LNCaP clone FGC (cell line): ENCODE measurements at regions not wholly inside any gene's neighbourhood (a gene's known extent, or its start where the extent isn't known, plus 50 kb on each side); places are given as distances from the start of the nearest gene placed in this dataset.
"Not testable (repeated sequence)": the region's sequence is repeated elsewhere in the genome, so short reads cannot be mapped to it uniquely, and the experiment has no call there.

ENCODE experiments used
- DNase-seq: peaks from one replicate; pipeline ENCODE4 v3.0.0-alpha.2; 2011; ENCODE audit warnings: low read depth
- H3K4me3 ChIP-seq: 2 replicates; pipeline ENCODE4 v1.5.1; 2011; ENCODE audit warnings: mild to moderate bottlenecking, low read depth, low read length, control low read depth
- CTCF ChIP-seq: IDR thresholded peaks from 2 replicates; pipeline ENCODE4 v1.5.1; 2012; ENCODE audit warnings: mild to moderate bottlenecking; ENCODE audit not compliant: control insufficient read depth, insufficient read depth; ENCODE audit errors: extremely low read depth

DNA sequence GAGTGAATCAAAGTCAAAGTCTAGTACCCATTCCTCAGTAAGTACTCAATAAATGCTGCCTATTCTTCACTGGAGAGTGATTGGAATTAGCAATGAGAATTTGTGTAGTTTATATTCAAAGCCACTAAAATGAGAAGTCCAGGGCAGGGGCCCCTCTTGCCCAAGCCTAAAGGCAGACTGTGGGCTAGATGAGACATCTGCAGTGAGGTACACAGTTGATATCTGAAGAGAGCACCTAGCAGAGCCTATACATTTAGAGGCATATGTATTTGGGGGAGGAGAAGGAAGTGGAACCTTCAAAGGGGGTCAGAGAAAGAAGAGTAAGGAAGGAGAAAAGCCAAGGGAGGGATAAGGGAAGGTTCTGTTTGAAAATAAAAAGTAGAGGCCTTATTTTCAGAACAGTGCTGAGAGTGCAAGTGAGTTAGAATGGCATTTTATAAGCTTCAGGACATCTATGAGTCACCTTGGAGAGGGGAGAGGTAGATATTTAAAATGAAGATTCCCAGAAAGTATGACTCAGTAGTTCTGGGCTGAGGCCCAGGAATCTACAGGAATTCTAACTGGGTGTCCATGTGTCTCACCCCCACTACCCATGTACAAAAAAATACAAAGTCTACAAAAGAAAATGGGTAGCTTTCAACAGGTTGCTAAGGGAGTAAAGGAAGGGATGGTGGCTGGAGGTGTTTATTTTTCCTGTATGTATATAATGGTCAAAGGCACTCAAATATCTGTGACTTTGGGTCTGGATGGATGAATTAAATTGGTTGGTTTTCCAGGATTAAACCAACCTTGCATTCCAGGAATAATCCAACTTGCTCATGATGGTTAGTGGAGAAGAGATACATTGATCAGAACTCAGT lies 135.1 kb downstream of the ZFP64 start:
- no peak overlapping the region for H3K4me3 ChIP-seq
- DNase-seq = no peak

DNA sequence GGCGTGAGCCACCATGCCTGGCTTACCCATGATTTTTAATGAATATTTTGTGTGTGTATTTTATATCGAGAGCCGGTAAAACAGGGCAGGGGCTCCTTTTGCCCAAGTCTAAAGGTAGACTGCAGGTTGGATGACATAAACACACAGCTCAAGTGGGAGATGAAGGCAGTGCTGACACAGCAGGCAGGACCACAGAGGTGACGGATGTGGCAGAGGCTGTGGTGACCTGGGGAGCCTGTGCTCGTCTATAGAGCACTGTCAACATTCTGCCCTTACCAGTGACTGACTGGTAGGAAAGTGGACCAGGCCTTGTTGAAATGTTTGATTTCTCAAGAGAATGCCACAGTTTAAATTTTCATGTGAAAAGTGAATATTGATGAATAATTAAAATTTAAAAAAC lies 137.5 kb downstream of the ZFP64 start:
- DNase-seq = no peak
- H3K4me3 ChIP-seq = no peak overlapping the region
- no peak for TF ChIP-seq CTCF

More for the DNA sequence above, 135.1 kb downstream of the ZFP64 start:
- no peak for TF ChIP-seq CTCF

GRCh38 chr20:52049001-52049731 lies 142.4 kb downstream of the ZFP64 start:
- H3K4me3 ChIP-seq = no peak overlapping the region
- no peak for DNase-seq

DNA sequence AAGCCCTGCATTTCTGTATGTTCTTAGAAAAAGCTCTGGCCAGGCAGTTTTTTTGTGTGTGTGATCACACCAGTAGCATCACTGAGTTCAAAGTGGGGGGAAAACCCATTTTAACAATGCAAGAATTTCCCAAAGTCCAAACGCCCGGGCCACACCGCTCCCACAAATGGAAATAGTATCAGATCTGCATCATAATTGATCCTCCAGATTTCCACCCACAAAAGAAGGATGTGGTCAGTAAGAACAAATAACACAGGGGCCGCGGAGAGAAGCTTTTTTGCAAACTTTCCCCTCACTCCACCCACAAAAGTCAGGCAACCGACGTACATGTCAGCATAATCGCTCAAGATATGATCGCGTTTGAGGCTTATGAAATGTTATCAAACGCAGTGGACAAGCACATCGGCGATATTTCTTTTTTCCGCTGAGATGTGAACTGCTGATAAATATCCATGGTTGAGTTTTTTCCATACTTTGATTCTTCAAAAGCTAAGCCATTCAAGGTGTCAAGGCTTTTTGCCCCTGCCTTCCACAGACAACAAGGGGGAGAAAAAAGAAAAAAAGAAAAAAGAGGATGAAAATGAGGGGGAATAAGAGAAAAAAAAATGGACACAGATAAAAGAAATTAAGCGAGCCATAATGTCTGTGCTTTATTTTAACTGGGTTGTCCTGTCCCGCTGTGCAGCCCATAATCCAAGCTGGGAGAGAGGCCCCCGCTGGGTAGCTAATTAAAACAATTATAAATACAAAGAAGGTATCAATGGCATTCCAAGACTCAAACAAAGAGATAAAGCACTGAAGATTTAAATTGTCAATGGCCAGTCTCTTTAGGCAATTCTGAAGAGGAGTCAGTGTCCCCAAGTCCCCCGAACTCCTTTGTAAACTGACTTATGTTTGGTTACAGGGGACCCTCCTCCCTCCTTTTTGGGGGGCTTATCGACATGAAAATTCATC lies 143.5 kb downstream of the ZFP64 start:
- no peak for DNase-seq
- no peak overlapping the region for H3K4me3 ChIP-seq
- TF ChIP-seq CTCF = no peak

More at GRCh38 chr20:52049001-52049731, 142.4 kb downstream of the ZFP64 start:
- no peak for TF ChIP-seq CTCF

- TF ChIP-seq CTCF = no peak
- no peak overlapping the region for H3K4me3 ChIP-seq
- no peak for DNase-seq
Observed at GRCh38 chr20:52041966-52042365, 149.6 kb downstream of the ZFP64 start.

- no peak overlapping the region for H3K4me3 ChIP-seq
- no peak for TF ChIP-seq CTCF
- DNase-seq = no peak
Observed at GRCh38 chr20:52039790-52040189, 151.8 kb downstream of the ZFP64 start.

GRCh38 chr20:52038632-52039031 lies 152.9 kb downstream of the ZFP64 start:
- not testable (repeated sequence) for DNase-seq, H3K4me3 ChIP-seq
